GM18520 (cell line): ENCODE measurements at regions not wholly inside any gene's neighbourhood (a gene's known extent, or its start where the extent isn't known, plus 50 kb on each side); places are given as distances from the start of the nearest gene placed in this dataset.
"Not testable (repeated sequence)": the region's sequence is repeated elsewhere in the genome, so short reads cannot be mapped to it uniquely, and the experiment has no call there.

ENCODE experiments used
- ATAC-seq: cut with Tn5 transposase; IDR thresholded peaks from one replicate; pipeline ENCODE4 v1.9.1; 2021; ENCODE audit not compliant: unreplicated experiment

DNA sequence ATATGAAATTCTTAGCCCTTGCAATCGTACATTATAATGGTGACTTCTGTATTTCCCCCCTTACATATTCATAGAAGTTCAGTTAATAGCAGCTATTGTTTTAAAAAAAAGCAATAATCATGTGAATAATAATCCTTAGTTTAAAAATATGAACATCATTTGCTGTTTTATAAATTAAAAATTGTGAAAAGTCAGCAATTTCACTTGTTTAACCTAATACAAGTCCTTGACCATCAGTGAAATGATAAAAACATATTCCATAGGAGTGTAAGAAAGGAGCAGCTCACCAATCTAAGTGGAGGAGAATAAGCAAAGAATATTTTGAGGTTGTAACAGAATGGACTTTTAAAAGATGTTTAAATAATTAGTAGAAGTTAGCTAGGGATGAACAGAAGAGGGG lies 650.2 kb downstream of the SUCLG1 start:
- ATAC-seq = no peak

DNA sequence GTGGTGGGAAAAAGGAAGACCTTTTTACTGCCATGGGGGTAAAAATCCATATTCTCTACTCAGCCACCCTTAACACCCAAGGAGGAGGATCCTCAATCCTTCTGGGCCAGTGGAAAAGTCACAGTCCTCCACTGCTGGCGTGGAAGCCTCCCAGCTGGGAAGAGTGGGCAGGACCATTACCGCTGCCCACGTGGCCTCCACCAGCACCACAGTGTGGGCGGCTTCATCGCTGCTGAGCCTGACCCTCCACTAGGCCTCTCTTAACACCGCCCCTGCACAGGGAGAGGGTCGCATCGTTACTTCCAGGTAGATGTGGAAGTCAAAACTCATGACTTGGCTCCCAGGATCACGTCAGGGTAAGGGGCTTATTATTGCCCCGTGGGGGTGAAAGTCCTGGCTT lies 656.5 kb downstream of the SUCLG1 start:
- no peak for ATAC-seq

GRCh38 chr2:83795777-83796176 lies 663.3 kb downstream of the SUCLG1 start:
- ATAC-seq = no peak

- ATAC-seq = not testable (repeated sequence)
Observed at GRCh38 chr2:83790467-83790866, 668.6 kb downstream of the SUCLG1 start.

GRCh38 chr2:83789674-83790073 lies 669.4 kb downstream of the SUCLG1 start:
- ATAC-seq = not testable (repeated sequence)

- ATAC-seq = not testable (repeated sequence)
Observed at GRCh38 chr2:83788938-83789566, 670.0 kb downstream of the SUCLG1 start.

GRCh38 chr2:83787189-83787588 lies 671.9 kb downstream of the SUCLG1 start:
- ATAC-seq = no peak

DNA sequence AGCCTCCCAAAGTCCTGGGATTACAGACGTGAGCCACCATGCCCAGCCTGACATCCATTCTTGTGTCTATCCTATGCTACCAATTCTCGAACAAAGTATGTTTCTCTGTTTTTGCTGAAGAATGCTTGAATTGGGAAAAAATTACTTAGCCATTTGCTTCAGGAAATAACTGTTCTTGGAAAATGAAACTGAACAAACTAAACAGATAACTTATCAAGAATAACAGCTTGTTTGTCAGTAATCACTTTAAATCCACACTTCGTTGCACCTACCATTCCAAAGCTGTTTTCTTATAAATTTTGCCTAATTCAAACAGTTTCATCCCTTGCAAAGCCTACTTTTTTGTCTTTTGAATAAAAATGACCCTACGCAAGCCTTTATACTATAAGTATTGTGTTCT lies 672.9 kb downstream of the SUCLG1 start:
- ATAC-seq = no peak

DNA sequence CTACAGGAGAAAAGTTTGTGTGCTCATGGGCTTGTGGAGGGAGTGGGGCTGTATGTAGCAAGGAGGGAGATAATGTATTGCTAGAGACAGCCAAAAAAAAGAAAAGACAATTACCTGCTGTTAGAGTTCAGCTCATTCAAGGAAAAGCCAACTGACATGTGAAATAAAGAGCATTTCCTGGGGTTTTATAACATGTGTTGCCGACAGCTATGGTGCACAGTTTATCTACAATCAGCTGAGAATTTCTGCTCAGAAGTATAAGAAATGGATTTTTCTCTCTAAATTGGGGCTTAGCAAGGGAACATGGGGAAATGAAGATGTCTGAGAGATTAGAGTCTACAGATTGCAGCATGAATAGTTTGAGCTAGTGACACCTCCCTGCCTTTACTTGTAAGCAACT lies 674.1 kb downstream of the SUCLG1 start:
- no peak for ATAC-seq

DNA sequence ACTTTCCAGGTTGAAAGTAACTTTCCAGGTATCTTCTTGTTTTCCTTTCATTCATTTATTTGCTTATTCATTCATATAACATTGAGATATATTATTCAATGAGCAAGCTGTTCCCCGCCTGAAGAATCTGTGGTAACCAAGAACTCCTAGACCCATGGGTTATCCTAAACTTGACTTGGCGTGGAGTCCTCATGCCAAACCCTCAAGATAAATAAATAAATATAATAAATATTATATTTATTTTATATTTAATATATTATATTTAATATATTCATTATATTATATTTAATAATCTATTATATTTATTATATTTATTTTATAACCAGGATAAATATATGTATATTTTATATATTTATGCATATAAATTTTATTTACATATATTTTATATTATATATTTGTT lies 674.8 kb downstream of the SUCLG1 start:
- no peak for ATAC-seq

- no peak for ATAC-seq
Observed at GRCh38 chr2:83782122-83782521, 677.0 kb downstream of the SUCLG1 start.

DNA sequence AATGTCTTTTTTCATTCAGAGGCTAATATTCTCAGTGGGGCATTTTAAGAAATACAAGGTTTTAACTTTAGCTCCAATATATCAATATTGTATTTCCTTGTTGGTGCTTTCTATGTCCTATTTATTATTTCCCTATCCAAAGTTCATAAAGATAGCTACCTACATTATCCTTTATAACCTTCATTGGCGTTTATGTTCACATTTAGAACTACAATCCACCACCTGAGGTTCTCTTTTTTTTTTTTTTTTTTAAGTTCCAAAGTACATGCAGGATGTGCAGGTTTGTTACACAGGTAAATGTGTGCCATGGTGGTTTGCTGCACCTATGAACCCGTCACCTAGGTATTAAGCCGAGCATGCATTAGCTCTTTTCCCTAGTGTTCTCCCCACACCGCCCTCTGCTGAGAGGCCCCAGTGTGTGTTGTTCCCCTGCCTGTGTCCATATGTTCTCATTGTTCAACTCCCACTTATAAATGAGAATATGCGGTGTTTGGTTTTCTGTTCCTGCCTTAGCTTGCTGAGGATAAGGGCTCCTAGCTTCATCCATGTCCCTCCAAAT lies 694.6 kb downstream of the SUCLG1 start:
- ATAC-seq = no peak

GRCh38 chr2:83757329-83757728 lies 701.8 kb downstream of the SUCLG1 start:
- ATAC-seq = no peak

GRCh38 chr2:83756219-83756618 lies 702.9 kb downstream of the SUCLG1 start:
- ATAC-seq = no peak

- ATAC-seq = no peak
Observed at GRCh38 chr2:83747141-83747540, 711.9 kb downstream of the SUCLG1 start.

GRCh38 chr2:83744855-83745254 lies 714.2 kb downstream of the SUCLG1 start:
- ATAC-seq = no peak

DNA sequence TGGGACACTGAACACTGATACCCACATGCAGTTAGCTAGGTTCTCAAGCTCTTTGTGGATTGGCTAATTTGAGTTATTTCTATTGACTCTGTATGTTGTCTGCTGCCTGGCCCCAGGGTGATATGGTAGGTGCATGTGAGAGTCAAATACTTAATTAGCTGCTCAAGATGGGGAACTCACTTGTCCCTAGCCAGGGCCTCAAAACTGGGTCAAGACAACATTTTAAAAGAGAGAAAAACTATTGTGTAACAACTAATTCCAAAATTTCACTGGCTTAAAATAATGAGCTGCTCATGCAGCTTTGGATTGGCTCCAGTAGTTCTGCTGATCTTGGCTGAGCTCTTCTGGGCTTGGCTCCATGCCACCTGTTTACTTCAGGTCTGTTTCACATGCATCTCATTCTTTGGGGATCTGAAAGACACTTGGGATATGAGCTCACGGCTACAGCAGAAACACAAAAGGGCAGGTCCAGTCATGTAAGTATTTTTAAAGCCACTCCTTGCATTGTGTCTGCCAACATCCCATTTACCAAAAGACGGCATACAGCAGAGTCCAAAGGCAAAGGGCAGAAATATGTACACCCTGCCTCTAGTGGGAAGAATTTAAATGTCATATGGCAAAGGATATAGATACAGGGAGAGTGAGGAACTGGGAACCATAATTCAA lies 716.8 kb downstream of the SUCLG1 start:
- no peak for ATAC-seq

- no peak for ATAC-seq
Observed at GRCh38 chr2:83730223-83730622, 728.9 kb downstream of the SUCLG1 start.

GRCh38 chr2:83725735-83726134 lies 733.3 kb downstream of the SUCLG1 start:
- ATAC-seq = no peak

GRCh38 chr2:83705146-83705545 lies 753.9 kb downstream of the SUCLG1 start:
- ATAC-seq = no peak

DNA sequence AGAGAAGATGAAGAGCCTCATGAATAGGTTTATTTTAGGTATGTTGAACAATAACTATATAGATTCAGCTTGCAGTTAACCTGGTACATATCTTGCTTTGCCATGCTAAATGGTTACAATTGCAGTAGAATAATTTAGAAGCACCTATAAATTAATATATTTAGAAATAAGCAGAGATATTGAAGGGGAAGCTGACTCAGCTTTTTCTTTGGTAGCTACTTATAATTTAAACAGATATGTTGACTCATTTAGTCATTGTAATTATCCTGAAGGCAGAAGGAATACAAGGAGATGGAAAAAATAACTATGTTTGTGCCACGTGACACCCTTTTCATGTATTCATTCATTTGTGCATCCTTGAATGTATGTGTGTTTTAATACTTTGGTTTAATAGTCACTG lies 755.5 kb downstream of the SUCLG1 start:
- ATAC-seq = no peak

DNA sequence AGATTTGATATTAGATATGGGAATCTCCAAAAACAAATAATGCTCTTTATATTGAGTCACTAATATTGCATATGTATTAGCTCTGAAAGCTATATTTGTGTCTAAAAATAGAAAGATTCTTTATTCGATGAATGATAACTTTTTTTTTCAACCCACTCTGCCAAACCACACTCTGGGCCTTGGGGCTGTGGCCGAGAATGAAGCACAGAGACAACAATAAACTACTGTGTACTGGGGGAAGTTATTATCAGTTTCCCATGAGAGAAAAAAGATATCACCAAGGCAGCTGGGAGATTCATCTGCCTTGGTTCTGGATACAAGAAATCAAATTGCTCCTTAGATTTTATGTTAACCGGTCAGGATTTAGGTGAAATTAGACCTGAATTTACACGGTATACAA lies 762.2 kb downstream of the SUCLG1 start:
- ATAC-seq = no peak

DNA sequence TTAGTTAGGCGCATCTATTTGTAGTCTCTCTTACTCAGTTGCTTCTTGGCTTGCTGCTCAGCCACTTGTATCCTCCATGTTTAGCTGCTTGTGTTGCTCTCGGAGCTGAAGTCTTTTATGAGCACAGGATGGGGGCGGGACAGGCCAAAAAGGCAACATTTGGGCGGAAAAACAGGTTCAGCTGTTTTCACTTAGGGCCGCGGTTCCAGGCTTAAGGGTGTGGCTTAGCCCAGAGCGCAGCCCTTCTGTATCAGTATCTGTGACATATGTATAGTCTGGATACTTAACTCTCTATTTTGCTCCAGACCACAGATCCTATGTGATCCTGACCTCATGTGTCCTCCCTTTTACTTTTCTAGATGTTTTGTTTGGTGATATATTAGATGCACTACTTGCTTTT lies 763.5 kb downstream of the SUCLG1 start:
- ATAC-seq = no peak
